HEK293 (cell line): ENCODE measurements at regions not wholly inside any gene's neighbourhood (a gene's known extent, or its start where the extent isn't known, plus 50 kb on each side); places are given as distances from the start of the nearest gene placed in this dataset.

ENCODE experiments used
- CTCF ChIA-PET: fragments of 350-600 bp; formaldehyde crosslinking; extraction: SDS; loops from one replicate; lab custom pipeline; 2021; ENCODE audit warnings: antibody characterized with exemption; lab: Yijun Ruan, JAX
- POLR2A ChIA-PET: fragments of 300-600 bp; formaldehyde crosslinking; extraction: SDS; loops from one replicate; lab custom pipeline; 2020; ENCODE audit warnings: antibody characterized with exemption, inconsistent platforms; lab: Yijun Ruan, JAX
- H3K27ac ChIP-seq: fragments of 200-500 bp; sonication (Bioruptor generic); 2 replicates; pipeline ENCODE4 v1.5.1; 2014; ENCODE audit warnings: low read depth, low read length, control low read depth, inconsistent platforms; ENCODE audit errors: extremely low read depth
- H3K36me3 ChIP-seq, 2 experiments: fragments of 200-500 bp in 1 of 2; sonication (Bioruptor generic) in 1 of 2; 1 replicate in 1 of 2; 2 replicates in 1 of 2; pipeline ENCODE4 v1.5.1; 2014 to 2017; ENCODE audit warnings: inconsistent platforms in 2 of 2, low read length in 2 of 2; ENCODE audit not compliant: control insufficient read depth in 2 of 2, insufficient read depth in 1 of 2
- H3K4me1 ChIP-seq: fragments of 200-500 bp; sonication (Bioruptor generic); 2 replicates; pipeline ENCODE4 v1.5.1; 2014; ENCODE audit warnings: mild to moderate bottlenecking, low read length, inconsistent platforms; ENCODE audit not compliant: control insufficient read depth, insufficient read depth
- H3K4me3 ChIP-seq: 2 replicates; pipeline ENCODE4 v1.5.1; 2011; ENCODE audit warnings: low read depth, mild to moderate bottlenecking, control low read depth, low read length, moderate library complexity
- H3K9me3 ChIP-seq: fragments of 200-500 bp; sonication (Bioruptor generic); 2 replicates; pipeline ENCODE4 v1.5.1; 2014; ENCODE audit warnings: low read depth, low read length, inconsistent platforms; ENCODE audit not compliant: control insufficient read depth, insufficient read depth
- FEZF1 ChIP-seq: fragments of 450-650 bp; formaldehyde crosslinking; IDR thresholded peaks from 2 replicates; pipeline ENCODE4 v1.5.1; 2016; ENCODE audit warnings: missing biosample characterization, missing genetic modification characterization
- GLI4 ChIP-seq: fragments of 450-650 bp; formaldehyde crosslinking; IDR thresholded peaks from 2 replicates; pipeline ENCODE4 v1.5.1; 2016; ENCODE audit warnings: missing biosample characterization, missing genetic modification characterization
- KLF1 ChIP-seq: fragments of 450-650 bp; formaldehyde crosslinking; IDR thresholded peaks from 2 replicates; pipeline ENCODE4 v1.5.1; 2016; ENCODE audit warnings: missing biosample characterization, missing genetic modification characterization
- KLF16 ChIP-seq: fragments of 450-650 bp; formaldehyde crosslinking; IDR thresholded peaks from 2 replicates; pipeline ENCODE4 v1.5.1; 2017; ENCODE audit warnings: missing biosample characterization, missing genetic modification characterization
- MEIS1 ChIP-seq: sonication (generic); formaldehyde crosslinking; IDR thresholded peaks from 2 replicates; pipeline ENCODE4 v1.8.1; 2022; ENCODE audit warnings: missing genetic modification reagents, mild to moderate bottlenecking, borderline replicate concordance
- ZBTB1 ChIP-seq: fragments of 450-650 bp; formaldehyde crosslinking; IDR thresholded peaks from 2 replicates; pipeline ENCODE4 v1.5.1; 2016; ENCODE audit warnings: missing biosample characterization, missing genetic modification characterization
- ZBTB17 ChIP-seq: fragments of 450-650 bp; formaldehyde crosslinking; IDR thresholded peaks from 2 replicates; pipeline ENCODE4 v1.5.1; 2016; ENCODE audit warnings: missing biosample characterization, missing genetic modification characterization
- ZBTB20 ChIP-seq: fragments of 450-650 bp; formaldehyde crosslinking; IDR thresholded peaks from 2 replicates; pipeline ENCODE4 v1.5.1; 2016; ENCODE audit warnings: missing biosample characterization, missing genetic modification characterization
- ZFHX2 ChIP-seq: fragments of 450-650 bp; formaldehyde crosslinking; conservative IDR thresholded peaks from 2 replicates; pipeline ENCODE4 v1.5.1; 2016; ENCODE audit warnings: missing biosample characterization, missing genetic modification characterization
- ZIC2 ChIP-seq: fragments of 450-650 bp; formaldehyde crosslinking; IDR thresholded peaks from 2 replicates; pipeline ENCODE4 v1.5.1; 2016; ENCODE audit warnings: missing biosample characterization, missing genetic modification characterization
- ZNF155 ChIP-seq: fragments of 450-650 bp; formaldehyde crosslinking; IDR thresholded peaks from 2 replicates; pipeline ENCODE4 v1.5.1; 2016; ENCODE audit warnings: missing biosample characterization, missing genetic modification characterization
- ZNF19 ChIP-seq: fragments of 450-650 bp; formaldehyde crosslinking; IDR thresholded peaks from 2 replicates; pipeline ENCODE4; 2016; ENCODE audit warnings: missing biosample characterization, missing genetic modification characterization, low read depth
- ZNF214 ChIP-seq: fragments of 450-650 bp; formaldehyde crosslinking; IDR thresholded peaks from 2 replicates; pipeline ENCODE4 v1.5.1; 2017; ENCODE audit warnings: missing biosample characterization, mild to moderate bottlenecking, missing genetic modification characterization, borderline replicate concordance
- ZNF26 ChIP-seq: fragments of 450-650 bp; formaldehyde crosslinking; IDR thresholded peaks from 2 replicates; pipeline ENCODE4 v1.5.1; 2016; ENCODE audit warnings: missing biosample characterization, missing genetic modification characterization
- ZNF311 ChIP-seq: fragments of 450-650 bp; formaldehyde crosslinking; IDR thresholded peaks from 2 replicates; pipeline ENCODE4 v1.5.1; 2017; ENCODE audit warnings: missing biosample characterization, missing genetic modification characterization, borderline replicate concordance
- ZNF366 ChIP-seq: fragments of 450-650 bp; formaldehyde crosslinking; conservative IDR thresholded peaks from 2 replicates; pipeline ENCODE4 v1.5.1; 2016; ENCODE audit warnings: missing biosample characterization, missing genetic modification characterization
- ZNF521 ChIP-seq: fragments of 450-650 bp; formaldehyde crosslinking; IDR thresholded peaks from 2 replicates; pipeline ENCODE4 v1.5.1; 2017; ENCODE audit warnings: missing biosample characterization, mild to moderate bottlenecking, missing genetic modification characterization
- ZNF596 ChIP-seq: fragments of 450-650 bp; IDR thresholded peaks from 2 replicates; pipeline ENCODE4 v1.5.0; 2018; ENCODE audit warnings: missing biosample characterization, mild to moderate bottlenecking, missing genetic modification characterization, moderate library complexity
- ZNF645 ChIP-seq: fragments of 450-650 bp; formaldehyde crosslinking; IDR thresholded peaks from 2 replicates; pipeline ENCODE4; 2016; ENCODE audit warnings: missing biosample characterization, missing genetic modification characterization
- ZXDB ChIP-seq: fragments of 450-650 bp; formaldehyde crosslinking; IDR thresholded peaks from 2 replicates; pipeline ENCODE4 v1.5.1; 2016; ENCODE audit warnings: missing biosample characterization, missing genetic modification characterization
- TF ChIP-seq, protein P1 (sequence below): fragments of 450-650 bp; formaldehyde crosslinking; IDR thresholded peaks from 2 replicates; pipeline ENCODE4 v1.5.0; 2017; ENCODE audit warnings: missing biosample characterization, missing genetic modification characterization, borderline replicate concordance
- TF ChIP-seq, protein P2 (sequence below): fragments of 450-650 bp; formaldehyde crosslinking; IDR thresholded peaks from 2 replicates; pipeline ENCODE4 v1.5.1; 2016; ENCODE audit warnings: missing biosample characterization, missing genetic modification characterization
- TF ChIP-seq, protein P3 (sequence below): fragments of 450-650 bp; formaldehyde crosslinking; IDR thresholded peaks from 2 replicates; pipeline ENCODE4 v1.5.1; 2016; ENCODE audit warnings: missing biosample characterization, missing genetic modification characterization
- TF ChIP-seq, protein P4 (sequence below): IDR thresholded peaks from 2 replicates; pipeline ENCODE4 v1.6.1; 2011; ENCODE audit warnings: mild to moderate bottlenecking, low read depth, low read length, borderline replicate concordance

DNA sequence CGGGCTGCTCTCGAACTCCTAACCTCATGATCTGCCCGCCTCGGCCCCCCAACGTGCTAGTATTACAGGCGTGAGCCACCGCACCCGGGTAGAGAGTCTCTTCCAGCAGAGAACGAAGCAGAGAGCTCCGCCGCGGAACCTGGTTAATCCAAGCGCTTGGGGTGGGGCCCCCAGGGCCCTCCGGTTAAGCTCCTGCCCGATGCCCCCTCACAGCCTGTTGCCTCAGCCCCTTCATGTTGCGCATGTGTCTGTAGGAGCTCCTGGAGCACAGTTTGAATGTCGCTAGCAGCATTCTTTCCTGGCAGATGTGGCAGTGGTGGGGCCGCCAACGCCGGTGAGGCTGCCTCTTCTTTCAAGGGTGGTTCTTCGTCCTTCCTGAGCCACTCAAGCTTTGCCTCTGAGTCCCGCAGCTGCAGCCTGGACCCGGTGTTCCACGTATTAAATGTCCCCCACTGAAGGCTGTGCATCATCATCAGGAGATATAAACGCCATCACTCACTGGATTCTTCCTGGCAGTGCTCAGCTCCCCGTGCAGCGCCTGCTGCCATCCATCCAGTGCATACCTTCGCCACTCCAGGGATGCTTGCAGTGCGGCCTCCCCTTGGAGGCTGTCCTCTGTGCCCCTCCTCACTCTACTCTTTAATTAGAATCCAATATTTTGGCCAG, 1919.3 kb downstream of the PCDH9 start (continued):
- no peak for TF ChIP-seq ZNF26 (tag by site-specific recombination)
- TF ChIP-seq ZNF155 (tag by site-specific recombination), result no peak
- TF ChIP-seq ZXDB, result no peak
- TF ChIP-seq ZNF214 (tag by site-specific recombination), result no peak
- TF ChIP-seq, protein P1, sequence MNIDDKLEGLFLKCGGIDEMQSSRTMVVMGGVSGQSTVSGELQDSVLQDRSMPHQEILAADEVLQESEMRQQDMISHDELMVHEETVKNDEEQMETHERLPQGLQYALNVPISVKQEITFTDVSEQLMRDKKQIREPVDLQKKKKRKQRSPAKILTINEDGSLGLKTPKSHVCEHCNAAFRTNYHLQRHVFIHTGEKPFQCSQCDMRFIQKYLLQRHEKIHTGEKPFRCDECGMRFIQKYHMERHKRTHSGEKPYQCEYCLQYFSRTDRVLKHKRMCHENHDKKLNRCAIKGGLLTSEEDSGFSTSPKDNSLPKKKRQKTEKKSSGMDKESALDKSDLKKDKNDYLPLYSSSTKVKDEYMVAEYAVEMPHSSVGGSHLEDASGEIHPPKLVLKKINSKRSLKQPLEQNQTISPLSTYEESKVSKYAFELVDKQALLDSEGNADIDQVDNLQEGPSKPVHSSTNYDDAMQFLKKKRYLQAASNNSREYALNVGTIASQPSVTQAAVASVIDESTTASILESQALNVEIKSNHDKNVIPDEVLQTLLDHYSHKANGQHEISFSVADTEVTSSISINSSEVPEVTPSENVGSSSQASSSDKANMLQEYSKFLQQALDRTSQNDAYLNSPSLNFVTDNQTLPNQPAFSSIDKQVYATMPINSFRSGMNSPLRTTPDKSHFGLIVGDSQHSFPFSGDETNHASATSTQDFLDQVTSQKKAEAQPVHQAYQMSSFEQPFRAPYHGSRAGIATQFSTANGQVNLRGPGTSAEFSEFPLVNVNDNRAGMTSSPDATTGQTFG (tag by site-specific recombination), result no peak
- no peak for TF ChIP-seq ZNF311 (tag by site-specific recombination)
- TF ChIP-seq KLF16 (tag by site-specific recombination), result no peak
- TF ChIP-seq, protein P2, sequence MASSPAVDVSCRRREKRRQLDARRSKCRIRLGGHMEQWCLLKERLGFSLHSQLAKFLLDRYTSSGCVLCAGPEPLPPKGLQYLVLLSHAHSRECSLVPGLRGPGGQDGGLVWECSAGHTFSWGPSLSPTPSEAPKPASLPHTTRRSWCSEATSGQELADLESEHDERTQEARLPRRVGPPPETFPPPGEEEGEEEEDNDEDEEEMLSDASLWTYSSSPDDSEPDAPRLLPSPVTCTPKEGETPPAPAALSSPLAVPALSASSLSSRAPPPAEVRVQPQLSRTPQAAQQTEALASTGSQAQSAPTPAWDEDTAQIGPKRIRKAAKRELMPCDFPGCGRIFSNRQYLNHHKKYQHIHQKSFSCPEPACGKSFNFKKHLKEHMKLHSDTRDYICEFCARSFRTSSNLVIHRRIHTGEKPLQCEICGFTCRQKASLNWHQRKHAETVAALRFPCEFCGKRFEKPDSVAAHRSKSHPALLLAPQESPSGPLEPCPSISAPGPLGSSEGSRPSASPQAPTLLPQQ (tag by site-specific recombination), result no peak
- TF ChIP-seq ZFHX2 (tag by site-specific recombination), result no peak

DNA sequence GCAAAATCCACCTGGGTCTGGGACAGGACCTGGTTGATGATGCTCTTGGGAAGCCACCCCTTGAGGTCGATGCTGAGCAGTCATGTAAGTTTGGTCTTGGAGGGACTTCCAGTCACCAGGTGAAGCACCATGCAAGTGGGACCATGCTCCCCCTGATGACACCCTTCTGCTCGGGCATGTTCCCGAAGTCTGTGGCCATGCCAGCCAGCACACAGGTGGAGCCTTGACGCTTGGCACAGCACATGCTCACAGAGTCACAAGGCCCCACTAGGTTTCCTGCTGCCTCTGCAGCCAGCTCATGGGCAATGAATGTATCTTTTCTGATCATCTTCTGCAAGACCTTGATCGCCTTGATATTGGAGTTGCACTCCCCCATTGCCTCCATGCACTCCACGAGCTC, 1920.2 kb downstream of the PCDH9 start:
- Histone ChIP-seq H3K4me3 (no peak overlapping the region), H3K9me3 (no peaks in the 10 kb centered on the region), H3K36me3 (no peaks in the 10 kb centered on the region), H3K27ac (no peak overlapping the region), H3K4me1 (no peaks in the 10 kb centered on the region)
- POLR2A ChIA-PET, result no interaction called here
- TF ChIP-seq KLF1 (tag by site-specific recombination) (no peak), FEZF1 (no peak), MEIS1 (no peak), GLI4 (tag by site-specific recombination) (no peak), ZNF645 (no peak), ZXDB (no peak), ZNF521 (tag by site-specific recombination) (no peak), ZNF366 (tag by site-specific recombination) (no peak), ZBTB20 (tag by site-specific recombination) (no peak), ZNF19 (tag by site-specific recombination) (no peak), ZBTB17 (tag by site-specific recombination) (no peak), ZIC2 (no peak), ZBTB1 (tag by site-specific recombination) (no peak), ZNF596 (no peak)
- TF ChIP-seq, protein P3, sequence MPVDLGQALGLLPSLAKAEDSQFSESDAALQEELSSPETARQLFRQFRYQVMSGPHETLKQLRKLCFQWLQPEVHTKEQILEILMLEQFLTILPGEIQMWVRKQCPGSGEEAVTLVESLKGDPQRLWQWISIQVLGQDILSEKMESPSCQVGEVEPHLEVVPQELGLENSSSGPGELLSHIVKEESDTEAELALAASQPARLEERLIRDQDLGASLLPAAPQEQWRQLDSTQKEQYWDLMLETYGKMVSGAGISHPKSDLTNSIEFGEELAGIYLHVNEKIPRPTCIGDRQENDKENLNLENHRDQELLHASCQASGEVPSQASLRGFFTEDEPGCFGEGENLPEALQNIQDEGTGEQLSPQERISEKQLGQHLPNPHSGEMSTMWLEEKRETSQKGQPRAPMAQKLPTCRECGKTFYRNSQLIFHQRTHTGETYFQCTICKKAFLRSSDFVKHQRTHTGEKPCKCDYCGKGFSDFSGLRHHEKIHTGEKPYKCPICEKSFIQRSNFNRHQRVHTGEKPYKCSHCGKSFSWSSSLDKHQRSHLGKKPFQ (tag by site-specific recombination), result no peak
- TF ChIP-seq, protein P4, sequence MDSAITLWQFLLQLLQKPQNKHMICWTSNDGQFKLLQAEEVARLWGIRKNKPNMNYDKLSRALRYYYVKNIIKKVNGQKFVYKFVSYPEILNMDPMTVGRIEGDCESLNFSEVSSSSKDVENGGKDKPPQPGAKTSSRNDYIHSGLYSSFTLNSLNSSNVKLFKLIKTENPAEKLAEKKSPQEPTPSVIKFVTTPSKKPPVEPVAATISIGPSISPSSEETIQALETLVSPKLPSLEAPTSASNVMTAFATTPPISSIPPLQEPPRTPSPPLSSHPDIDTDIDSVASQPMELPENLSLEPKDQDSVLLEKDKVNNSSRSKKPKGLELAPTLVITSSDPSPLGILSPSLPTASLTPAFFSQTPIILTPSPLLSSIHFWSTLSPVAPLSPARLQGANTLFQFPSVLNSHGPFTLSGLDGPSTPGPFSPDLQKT, result no peak
- CTCF ChIA-PET, result interaction anchor here (0.6 kb wide), 1 partner anchor 150 kb away, joined by 3 read pairs; no protein-coding TSS in a partner anchor
